Fibroblast of peridontal ligament (primary cell): ENCODE measurements at regions not wholly inside any gene's neighbourhood (a gene's known extent, or its start where the extent isn't known, plus 50 kb on each side); places are given as distances from the start of the nearest gene placed in this dataset.
"Not testable (repeated sequence)": the region's sequence is repeated elsewhere in the genome, so short reads cannot be mapped to it uniquely, and the experiment has no call there.

ENCODE experiments used
- DNase-seq: peaks from one replicate; pipeline ENCODE4 v3.0.0-alpha.2; 2010; ENCODE audit errors: extremely low read depth

GRCh38 chr2:31660812-31661335 is 80.1 kb upstream of the SRD5A2 start:
- DNase-seq, result no peak

DNA sequence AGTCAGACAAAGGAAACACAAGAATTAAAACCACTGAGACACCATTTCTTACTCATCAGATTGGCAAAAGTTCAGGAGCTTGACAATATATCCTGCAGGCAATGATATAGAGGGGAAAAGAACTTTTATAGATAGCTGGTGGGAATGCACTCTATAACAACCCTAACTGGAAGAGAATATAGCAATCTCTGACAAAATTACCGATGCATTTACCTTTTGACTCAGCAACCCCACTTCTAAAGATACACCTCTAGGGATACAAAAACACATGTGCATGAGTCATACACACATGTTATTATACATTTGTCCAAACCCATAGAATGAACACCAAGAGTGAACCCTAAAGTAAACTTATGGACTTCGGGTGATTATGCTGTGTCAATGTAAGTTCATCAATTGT is 79.4 kb upstream of the SRD5A2 start:
- DNase-seq, result no peak

- DNase-seq, result no peak
Observed at GRCh38 chr2:31654241-31654640, 73.5 kb upstream of the SRD5A2 start.

DNA sequence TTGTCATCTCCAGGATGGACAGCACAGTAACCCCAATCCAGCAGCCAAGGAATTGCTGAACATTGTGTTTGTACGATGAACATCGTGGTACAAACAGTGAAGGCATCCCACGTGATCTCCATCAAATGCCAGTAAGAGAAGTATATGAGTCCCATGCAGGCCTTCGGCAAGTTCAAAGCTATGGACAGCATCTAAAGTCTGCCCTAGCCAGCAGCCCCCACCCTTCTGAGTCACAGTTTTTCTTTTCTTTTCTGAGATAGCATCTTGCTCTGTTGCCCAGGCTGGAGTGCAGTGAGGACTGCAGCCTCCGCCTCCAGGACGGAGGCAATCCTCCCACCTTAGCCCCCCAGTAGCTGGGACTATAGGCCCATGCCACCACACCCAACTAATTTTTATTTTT is 71.0 kb upstream of the SRD5A2 start:
- DNase-seq, result no peak

- no peak for DNase-seq
Observed at GRCh38 chr2:31651267-31651666, 70.5 kb upstream of the SRD5A2 start.

DNA sequence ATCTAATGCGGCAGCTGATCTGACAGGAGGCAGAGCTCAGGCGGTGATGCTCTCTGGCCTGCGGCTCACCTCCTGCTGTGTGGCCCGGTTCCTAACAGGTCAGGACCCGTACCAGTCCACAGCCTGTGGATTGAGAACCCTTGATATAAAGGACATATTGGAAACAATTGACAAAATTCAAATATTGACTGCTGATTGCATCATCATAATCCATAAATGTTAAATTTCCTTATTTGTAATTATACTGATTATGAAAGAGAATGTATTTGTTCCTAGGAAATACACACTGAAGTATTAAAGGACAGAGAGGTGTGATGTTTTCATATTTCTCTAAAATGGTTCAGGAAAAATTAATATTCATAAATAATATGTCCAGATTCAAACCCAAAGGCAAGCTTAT is 63.8 kb upstream of the SRD5A2 start:
- no peak for DNase-seq

GRCh38 chr2:31642707-31643106 is 62.0 kb upstream of the SRD5A2 start:
- DNase-seq, result no peak

DNA sequence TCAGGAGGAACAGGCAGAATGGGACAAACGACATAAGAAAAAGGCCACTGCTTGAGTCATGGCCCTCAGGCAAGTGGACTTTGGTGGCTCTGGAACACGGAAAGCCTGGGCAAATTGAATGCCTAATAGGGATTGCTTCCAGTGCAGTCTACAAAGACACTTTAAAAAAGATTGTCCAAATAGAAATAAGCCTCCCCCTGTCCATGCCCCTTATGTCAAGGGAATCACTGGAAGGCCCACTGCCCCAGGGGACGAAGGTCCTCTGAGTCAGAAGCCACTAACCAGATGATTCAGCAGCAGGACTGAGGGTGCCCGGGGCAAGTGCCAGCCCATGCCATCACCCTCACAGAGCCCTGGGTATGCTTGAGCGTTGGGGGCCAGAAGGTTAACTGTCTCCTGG is 51.5 kb upstream of the SRD5A2 start:
- not testable (repeated sequence) for DNase-seq
